Colonic mucosa (tissue), 4 donors: ENCODE measurements at regions not wholly inside any gene's neighbourhood (a gene's known extent, or its start where the extent isn't known, plus 50 kb on each side); places are given as distances from the start of the nearest gene placed in this dataset.

Experiments
- DNase-seq: peaks from one replicate; pipeline ENCODE4 v3.0.0-alpha.2; 2020
- H3K27ac ChIP-seq: fragments of 200-600 bp; one replicate; pipeline ENCODE4 v1.8.0; 2021
- H3K27me3 ChIP-seq: fragments of 200-600 bp; one replicate; pipeline ENCODE4 v1.8.0; 2021
- H3K36me3 ChIP-seq: fragments of 200-600 bp; one replicate; pipeline ENCODE4 v1.8.0; 2021
- H3K4me1 ChIP-seq: fragments of 200-600 bp; one replicate; pipeline ENCODE4 v1.8.0; 2021; ENCODE audit warnings: mild to moderate bottlenecking
- H3K4me3 ChIP-seq: fragments of 200-600 bp; one replicate; pipeline ENCODE4 v1.8.0; 2021
- H3K9ac ChIP-seq, 2 donors: one replicate each; pipeline ENCODE4 v1.7.0; 2013; ENCODE audit warnings: control low read depth in 2 of 2, low read depth in 2 of 2, low read length in 2 of 2
- H3K9me3 ChIP-seq: fragments of 200-600 bp; one replicate; pipeline ENCODE4 v1.8.0; 2021
- CTCF ChIP-seq: fragments of 200-600 bp; IDR thresholded peaks from one replicate; pipeline ENCODE4 v1.8.0; 2022; ENCODE audit warnings: antibody characterized with exemption, mild to moderate bottlenecking
- intact Hi-C: fragments of 100-400 bp; cut with DNase I; formaldehyde crosslinking; loops from one replicate; pipeline ENCODE4 v1.14.1; 2022
- donor health status: healthy.
- donor health status: DM: no; HTN: no; CAD: no.
- donor health status: DM: no; HTN: no; CAD: no.

- Histone ChIP-seq H3K4me3 (no peak overlapping the region), H3K36me3 (no peaks in the 10 kb centered on the region), H3K4me1 (no peaks in the 10 kb centered on the region), H3K9ac (no peak overlapping the region), H3K27ac (no peak overlapping the region), H3K9me3 (no peaks in the 10 kb centered on the region), H3K27me3 (no peaks in the 10 kb centered on the region)
- no peak for TF ChIP-seq CTCF
- no peak for DNase-seq
- intact Hi-C loops = no loop called here
Observed at GRCh38 chr1:95408507-95409136, 174.6 kb downstream of the RWDD3 start.

GRCh38 chr1:95409276-95409675, 175.3 kb downstream of the RWDD3 start:
- Histone ChIP-seq H3K9me3 (no peaks in the 10 kb centered on the region), H3K27ac (no peak overlapping the region), H3K4me1 (no peaks in the 10 kb centered on the region), H3K27me3 (no peaks in the 10 kb centered on the region), H3K36me3 (no peaks in the 10 kb centered on the region), H3K9ac (no peak overlapping the region), H3K4me3 (no peak overlapping the region)
- DNase-seq = no peak
- intact Hi-C loops = no loop called here
- TF ChIP-seq CTCF = no peak

GRCh38 chr1:95409901-95410300, 175.9 kb downstream of the RWDD3 start:
- TF ChIP-seq CTCF = no peak
- DNase-seq = no peak
- Histone ChIP-seq H3K9me3 (no peaks in the 10 kb centered on the region), H3K36me3 (no peaks in the 10 kb centered on the region), H3K4me1 (no peaks in the 10 kb centered on the region), H3K4me3 (no peak overlapping the region), H3K27ac (no peak overlapping the region), H3K27me3 (no peaks in the 10 kb centered on the region), H3K9ac (no peak overlapping the region)
- intact Hi-C loops = no loop called here

GRCh38 chr1:95415146-95415545, 181.1 kb downstream of the RWDD3 start:
- intact Hi-C loops = no loop called here
- Histone ChIP-seq H3K9me3 (no peaks in the 10 kb centered on the region), H3K4me3 (no peak overlapping the region), H3K27me3 (no peaks in the 10 kb centered on the region), H3K27ac (no peak overlapping the region), H3K4me1 (no peaks in the 10 kb centered on the region), H3K9ac (no peak overlapping the region), H3K36me3 (no peaks in the 10 kb centered on the region)
- no peak for TF ChIP-seq CTCF
- no peak for DNase-seq

GRCh38 chr1:95426772-95427171, 192.8 kb downstream of the RWDD3 start:
- no peaks in the 10 kb centered on the region for H3K4me1 ChIP-seq
- no peak overlapping the region for H3K4me3 ChIP-seq
- no peak for DNase-seq
- intact Hi-C loops = no loop called here
- H3K27ac ChIP-seq = no peak overlapping the region
- no peak for TF ChIP-seq CTCF
- no peaks in the 10 kb centered on the region for H3K27me3 ChIP-seq
- H3K36me3 ChIP-seq = no peaks in the 10 kb centered on the region
- H3K9ac ChIP-seq = no peak overlapping the region
- H3K9me3 ChIP-seq = no peaks in the 10 kb centered on the region

GRCh38 chr1:95427525-95427924, 193.5 kb downstream of the RWDD3 start:
- no peaks in the 10 kb centered on the region for H3K27me3 ChIP-seq
- no peak for DNase-seq
- TF ChIP-seq CTCF = no peak
- H3K4me3 ChIP-seq = no peak overlapping the region
- no peaks in the 10 kb centered on the region for H3K9me3 ChIP-seq
- no peaks in the 10 kb centered on the region for H3K4me1 ChIP-seq
- no peaks in the 10 kb centered on the region for H3K36me3 ChIP-seq
- H3K9ac ChIP-seq = no peak overlapping the region
- intact Hi-C loops = no loop called here
- H3K27ac ChIP-seq = no peak overlapping the region
